ENCODE measurements at regions not wholly inside any gene's neighbourhood (a gene's known extent, or its start where the extent isn't known, plus 50 kb on each side); places are given as distances from the start of the nearest gene placed in this dataset.
A peak's percentile ranks its signal among the peaks of the same experiment; 100 is the strongest.

DNA sequence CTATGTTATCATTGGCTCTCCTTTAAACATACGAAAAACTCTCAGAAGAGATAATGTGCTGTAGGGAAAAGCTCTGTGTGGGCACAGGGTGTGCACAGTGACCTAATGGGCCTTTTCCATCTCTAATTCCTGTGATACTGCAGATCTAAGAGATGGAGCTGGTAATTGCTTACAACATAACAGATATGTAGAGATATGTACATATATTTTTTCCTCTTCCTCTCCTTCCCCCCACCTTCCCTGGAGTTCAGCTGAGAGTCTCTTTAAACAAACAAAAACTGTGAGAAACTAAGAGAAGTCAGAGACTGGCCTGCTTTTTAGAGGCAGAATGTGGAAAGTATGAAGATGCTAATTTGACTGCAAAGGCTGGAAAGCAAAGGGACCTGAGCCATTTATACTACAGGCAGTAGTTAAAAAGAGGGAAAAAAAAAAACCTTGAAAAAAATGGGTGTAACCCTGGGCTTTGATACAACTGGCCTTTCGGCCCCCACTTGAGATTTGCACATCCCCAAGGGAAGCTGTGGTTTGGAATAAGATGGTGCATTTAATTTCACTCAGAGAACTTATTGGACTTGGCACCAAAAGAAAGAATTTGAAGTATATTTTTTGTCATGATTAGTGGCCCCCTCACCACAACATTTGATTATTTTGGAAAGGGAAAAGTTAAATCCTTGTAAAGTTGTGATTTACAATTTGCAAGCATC, 502.2 kb upstream of the ZEB2 start:
- Histone ChIP-seq H3K27me3 (no peaks in the 10 kb centered on the region), H3K27ac (no peak overlapping the region), H3K36me3 (no peaks in the 10 kb centered on the region), H3K4me3 (no peak overlapping the region), H3K4me1 (ENCODE audit: low read depth) (no peaks in the 10 kb centered on the region), H3K9me3 (ENCODE audit: low read depth) (no peaks in the 10 kb centered on the region)
- peak in 1 of 2 donors; percentile 46 for DNase-seq (ENCODE audit: low read depth in 1 of 2, low spot score in 1 of 2)
- TF ChIP-seq, protein P1, sequence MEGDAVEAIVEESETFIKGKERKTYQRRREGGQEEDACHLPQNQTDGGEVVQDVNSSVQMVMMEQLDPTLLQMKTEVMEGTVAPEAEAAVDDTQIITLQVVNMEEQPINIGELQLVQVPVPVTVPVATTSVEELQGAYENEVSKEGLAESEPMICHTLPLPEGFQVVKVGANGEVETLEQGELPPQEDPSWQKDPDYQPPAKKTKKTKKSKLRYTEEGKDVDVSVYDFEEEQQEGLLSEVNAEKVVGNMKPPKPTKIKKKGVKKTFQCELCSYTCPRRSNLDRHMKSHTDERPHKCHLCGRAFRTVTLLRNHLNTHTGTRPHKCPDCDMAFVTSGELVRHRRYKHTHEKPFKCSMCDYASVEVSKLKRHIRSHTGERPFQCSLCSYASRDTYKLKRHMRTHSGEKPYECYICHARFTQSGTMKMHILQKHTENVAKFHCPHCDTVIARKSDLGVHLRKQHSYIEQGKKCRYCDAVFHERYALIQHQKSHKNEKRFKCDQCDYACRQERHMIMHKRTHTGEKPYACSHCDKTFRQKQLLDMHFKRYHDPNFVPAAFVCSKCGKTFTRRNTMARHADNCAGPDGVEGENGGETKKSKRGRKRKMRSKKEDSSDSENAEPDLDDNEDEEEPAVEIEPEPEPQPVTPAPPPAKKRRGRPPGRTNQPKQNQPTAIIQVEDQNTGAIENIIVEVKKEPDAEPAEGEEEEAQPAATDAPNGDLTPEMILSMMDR (IDR thresholded peaks at IDR 0.05; ENCODE audit: low read depth, low read length), result no peak

DNA sequence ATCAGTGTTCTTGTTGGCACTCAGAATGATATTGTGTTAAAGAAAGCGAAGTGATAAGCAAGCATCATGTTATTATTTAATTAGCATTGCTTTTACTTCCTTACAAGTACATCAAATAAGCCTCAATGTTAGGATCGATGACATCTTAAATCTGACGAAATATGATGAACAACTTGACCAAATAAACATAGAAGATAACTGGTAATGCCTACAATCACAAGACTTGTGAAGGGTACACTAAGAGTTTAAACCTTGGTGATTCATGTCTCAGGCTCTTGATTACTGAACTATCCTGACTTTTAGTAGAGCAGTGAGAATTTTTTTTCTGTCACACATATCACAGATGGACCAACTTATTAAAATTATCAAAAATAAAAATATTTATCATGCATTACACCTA, 500.8 kb upstream of the ZEB2 start:
- Histone ChIP-seq H3K27me3 (no peaks in the 10 kb centered on the region), H3K4me3 (no peak overlapping the region), H3K27ac (no peak overlapping the region), H3K9me3 (ENCODE audit: low read depth) (no peaks in the 10 kb centered on the region), H3K36me3 (no peaks in the 10 kb centered on the region), H3K4me1 (ENCODE audit: low read depth) (no peaks in the 10 kb centered on the region)
- TF ChIP-seq, protein P1 (IDR thresholded peaks at IDR 0.05; ENCODE audit: low read depth, low read length), result no peak
- DNase-seq (ENCODE audit: low read depth in 1 of 2, low spot score in 1 of 2), result no peak

DNA sequence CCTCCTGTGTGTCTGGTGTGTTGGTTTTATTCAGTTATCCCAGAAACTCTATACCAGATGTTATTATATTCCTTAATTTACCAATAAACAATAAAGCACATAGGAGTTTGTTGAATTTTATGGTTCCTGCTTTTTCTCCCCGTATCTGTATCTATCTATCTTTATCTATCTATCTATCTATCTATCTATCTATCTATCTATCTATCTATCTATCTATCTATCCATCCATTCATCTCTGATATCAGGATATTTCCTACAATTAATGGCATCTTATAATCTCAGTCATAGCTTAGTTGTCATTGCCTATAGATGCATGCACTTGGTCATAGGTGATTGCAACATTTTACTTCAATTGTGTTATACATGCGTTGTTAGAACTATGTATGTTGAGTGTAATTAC, 500.2 kb upstream of the ZEB2 start:
- H3K4me3 ChIP-seq, result no peak overlapping the region
- no peaks in the 10 kb centered on the region for H3K9me3 ChIP-seq (ENCODE audit: low read depth)
- no peaks in the 10 kb centered on the region for H3K36me3 ChIP-seq
- H3K27ac ChIP-seq, result no peak overlapping the region
- TF ChIP-seq, protein P1 (IDR thresholded peaks at IDR 0.05; ENCODE audit: low read depth, low read length), result no peak
- H3K4me1 ChIP-seq (ENCODE audit: low read depth), result no peaks in the 10 kb centered on the region
- no peaks in the 10 kb centered on the region for H3K27me3 ChIP-seq
- no peak for DNase-seq (ENCODE audit: low read depth in 1 of 2, low spot score in 1 of 2)

DNA sequence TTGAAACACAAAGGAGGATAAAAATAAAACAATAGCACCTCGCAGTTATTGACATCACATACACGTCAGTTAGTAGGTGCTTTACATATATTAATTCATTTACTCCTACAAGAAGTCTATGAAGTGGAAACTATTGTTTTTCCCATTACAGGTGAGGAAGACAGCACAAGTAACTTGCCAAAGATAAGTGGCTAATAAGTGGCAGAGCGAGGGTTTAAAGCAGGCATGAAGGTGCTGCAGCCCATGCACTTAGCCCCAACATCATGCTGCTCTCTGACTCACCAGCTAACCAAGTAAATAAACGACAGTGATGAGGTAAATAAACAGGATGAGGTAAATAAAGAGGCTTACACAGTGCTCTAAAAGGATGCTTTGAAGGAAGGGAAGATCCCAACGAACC, 498.6 kb upstream of the ZEB2 start:
- H3K4me1 ChIP-seq (ENCODE audit: low read depth), result no peaks in the 10 kb centered on the region
- no peak for DNase-seq (ENCODE audit: low read depth in 1 of 2, low spot score in 1 of 2)
- no peaks in the 10 kb centered on the region for H3K9me3 ChIP-seq (ENCODE audit: low read depth)
- TF ChIP-seq, protein P1 (IDR thresholded peaks at IDR 0.05; ENCODE audit: low read depth, low read length), result no peak
- no peak overlapping the region for H3K27ac ChIP-seq
- H3K36me3 ChIP-seq, result no peaks in the 10 kb centered on the region
- no peak overlapping the region for H3K4me3 ChIP-seq
- no peaks in the 10 kb centered on the region for H3K27me3 ChIP-seq

DNA sequence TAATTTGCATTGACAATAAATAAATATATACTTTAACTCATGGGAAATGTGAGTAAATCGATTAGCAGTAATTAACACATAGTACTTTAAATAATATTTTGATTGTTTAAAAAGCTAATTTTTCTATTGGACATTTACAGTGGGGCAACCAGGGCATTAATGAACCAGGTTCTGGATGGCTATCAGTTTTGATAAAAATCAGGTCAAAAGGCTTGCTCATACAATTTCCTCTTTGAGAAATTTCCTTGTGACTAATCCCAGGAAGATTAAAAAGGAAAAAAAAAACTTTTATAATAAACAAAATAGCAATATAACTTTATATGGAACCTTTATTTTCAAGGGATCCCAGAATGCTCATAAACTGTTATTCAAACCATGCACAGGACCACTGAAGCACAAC, 497.2 kb upstream of the ZEB2 start:
- Histone ChIP-seq H3K4me1 (ENCODE audit: low read depth) (peaks cover 8% of the 10 kb centered on the region), H3K27ac (no peak overlapping the region), H3K36me3 (no peaks in the 10 kb centered on the region), H3K9me3 (ENCODE audit: low read depth) (no peaks in the 10 kb centered on the region), H3K27me3 (no peaks in the 10 kb centered on the region), H3K4me3 (no peak overlapping the region)
- TF ChIP-seq, protein P1 (IDR thresholded peaks at IDR 0.05; ENCODE audit: low read depth, low read length), result no peak
- no peak for DNase-seq (ENCODE audit: low read depth in 1 of 2, low spot score in 1 of 2)
